Embryonic facial prominence (tissue), 1 donor: ENCODE measurements at regions not wholly inside any gene's neighbourhood (a gene's known extent, or its start where the extent isn't known, plus 50 kb on each side); places are given as distances from the start of the nearest gene placed in this dataset.
"Not testable (repeated sequence)": the region's sequence is repeated elsewhere in the genome, so short reads cannot be mapped to it uniquely, and the experiment has no call there.

Experiments used
- DNase-seq: peaks from one replicate; pipeline ENCODE4 v3.0.0-alpha.2; 2016; ENCODE audit errors: extremely low spot score

GRCh38 chr3:157857440-157857839 is 248.8 kb downstream of the SHOX2 start:
- DNase-seq, result no peak

GRCh38 chr3:157856078-157856939 is 249.9 kb downstream of the SHOX2 start:
- DNase-seq, result no peak

- DNase-seq, result not testable (repeated sequence)
Observed at GRCh38 chr3:157845839-157846238, 260.4 kb downstream of the SHOX2 start.

- peak; percentile 72 for DNase-seq
Observed at GRCh38 chr3:157844800-157845565, 261.2 kb downstream of the SHOX2 start.

GRCh38 chr3:157844216-157844615 is 262.0 kb downstream of the SHOX2 start:
- no peak for DNase-seq

GRCh38 chr3:157841029-157841428 is 265.2 kb downstream of the SHOX2 start:
- no peak for DNase-seq

GRCh38 chr3:157840564-157840963 is 265.7 kb downstream of the SHOX2 start:
- DNase-seq, result no peak

GRCh38 chr3:157838457-157838856 is 267.8 kb downstream of the SHOX2 start:
- DNase-seq, result no peak

GRCh38 chr3:157837336-157837735 is 268.9 kb downstream of the SHOX2 start:
- no peak for DNase-seq

GRCh38 chr3:157836022-157836421 is 270.2 kb downstream of the SHOX2 start:
- DNase-seq, result no peak

- DNase-seq, result no peak
Observed at GRCh38 chr3:157832588-157832987, 273.6 kb downstream of the SHOX2 start.

- DNase-seq, result no peak
Observed at GRCh38 chr3:157830556-157831236, 275.5 kb downstream of the SHOX2 start.

- DNase-seq, result no peak
Observed at GRCh38 chr3:157829786-157830185, 276.4 kb downstream of the SHOX2 start.

GRCh38 chr3:157824281-157824680 is 281.9 kb downstream of the SHOX2 start:
- DNase-seq, result no peak

- no peak for DNase-seq
Observed at GRCh38 chr3:157823050-157823449, 283.2 kb downstream of the SHOX2 start.

- no peak for DNase-seq
Observed at GRCh38 chr3:157820157-157820517, 286.1 kb downstream of the SHOX2 start.

GRCh38 chr3:157819270-157820156 is 286.7 kb downstream of the SHOX2 start:
- DNase-seq, result no peak

GRCh38 chr3:157816896-157817295 is 289.3 kb downstream of the SHOX2 start:
- DNase-seq, result no peak

GRCh38 chr3:157816296-157816695 is 289.9 kb downstream of the SHOX2 start:
- no peak for DNase-seq

- no peak for DNase-seq
Observed at GRCh38 chr3:157815739-157816138, 290.5 kb downstream of the SHOX2 start.

- DNase-seq, result no peak
Observed at GRCh38 chr3:157810924-157811718, 295.1 kb downstream of the SHOX2 start.
